GM10266 (cell line): ENCODE measurements at regions not wholly inside any gene's neighbourhood (a gene's known extent, or its start where the extent isn't known, plus 50 kb on each side); places are given as distances from the start of the nearest gene placed in this dataset.

ENCODE experiments used
- DNase-seq: peaks from one replicate; pipeline ENCODE4 v3.0.0; 2012; ENCODE audit errors: extremely low spot score
- CTCF ChIP-seq: IDR thresholded peaks from 2 replicates; pipeline ENCODE4 v1.5.1; 2012; ENCODE audit warnings: mild to moderate bottlenecking, low read depth; ENCODE audit not compliant: control insufficient read depth, insufficient read depth; ENCODE audit errors: missing control alignments

DNA sequence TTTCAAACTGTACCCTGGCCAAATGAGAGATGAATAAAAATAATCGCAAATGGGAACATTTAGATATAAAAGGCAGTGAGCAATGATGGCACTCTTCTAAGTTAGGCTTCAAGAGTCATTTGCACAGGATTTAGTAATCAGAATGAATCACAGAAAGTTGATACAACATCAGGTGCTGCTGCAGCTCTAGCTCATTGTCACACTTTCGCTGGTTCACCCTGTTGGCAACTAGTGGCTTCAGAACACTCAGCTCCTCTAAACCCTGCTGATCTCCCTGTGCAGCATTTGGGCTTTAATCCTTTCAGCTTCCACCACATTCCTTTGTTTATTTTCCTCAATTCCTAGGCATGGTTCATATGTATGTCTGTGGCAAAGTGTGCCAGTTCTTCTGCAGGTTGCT, 2071.2 kb upstream of the CDH6 start:
- DNase-seq = no peak
- no peak for TF ChIP-seq CTCF

- TF ChIP-seq CTCF = no peak
- DNase-seq = no peak
Observed at GRCh38 chr5:29114331-29114768, 2076.0 kb upstream of the CDH9 start.

- no peak for DNase-seq
- TF ChIP-seq CTCF = no peak
Observed at GRCh38 chr5:29113516-29113915, 2075.1 kb upstream of the CDH9 start.

DNA sequence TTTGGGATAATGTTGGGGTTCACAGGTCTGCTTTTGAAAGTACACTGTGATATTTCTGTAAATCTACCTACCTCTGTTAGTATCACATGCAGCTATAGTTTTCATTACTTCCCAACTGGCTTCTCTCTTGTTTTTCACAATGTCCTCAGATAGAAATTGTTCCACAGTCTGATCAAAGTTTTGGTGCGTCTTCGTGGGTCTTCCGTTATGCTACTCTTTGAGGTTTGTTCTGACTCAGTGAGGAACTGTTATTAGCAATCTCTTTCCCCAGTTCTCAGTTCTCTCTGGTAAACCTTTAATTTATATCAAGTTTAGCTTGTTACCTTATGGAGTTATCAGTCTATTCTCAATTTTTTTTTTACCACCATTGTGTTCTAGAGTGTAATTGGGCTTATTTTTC, 2061.2 kb upstream of the CDH9 start:
- TF ChIP-seq CTCF = no peak
- DNase-seq = no peak

- no peak for DNase-seq
- no peak for TF ChIP-seq CTCF
Observed at GRCh38 chr5:29089591-29090130, 2051.3 kb upstream of the CDH9 start.

- no peak for DNase-seq
- no peak for TF ChIP-seq CTCF
Observed at GRCh38 chr5:29085142-29085541, 2046.8 kb upstream of the CDH9 start.

- no peak for DNase-seq
- TF ChIP-seq CTCF = no peak
Observed at GRCh38 chr5:29079771-29080170, 2041.4 kb upstream of the CDH9 start.
